HepG2 (cell line): ENCODE measurements at regions not wholly inside any gene's neighbourhood (a gene's known extent, or its start where the extent isn't known, plus 50 kb on each side); places are given as distances from the start of the nearest gene placed in this dataset.

Experiments
- CC2D1A ChIP-seq: sonication (generic); formaldehyde crosslinking; IDR thresholded peaks from 2 replicates; pipeline ENCODE4 v1.8.1; 2023; ENCODE audit warnings: mild to moderate bottlenecking, missing genetic modification reagents
- CEBPG ChIP-seq: IDR thresholded peaks from 2 replicates; pipeline ENCODE4 v1.6.1; 2016
- CENPX ChIP-seq: sonication (generic); formaldehyde crosslinking; IDR thresholded peaks from 2 replicates; pipeline ENCODE4 v1.9.0; 2021; ENCODE audit warnings: mild to moderate bottlenecking, missing genetic modification reagents, moderate library complexity
- ELF4 ChIP-seq: sonication (generic); formaldehyde crosslinking; IDR thresholded peaks from 2 replicates; pipeline ENCODE4 v1.5.0; 2020; ENCODE audit warnings: missing genetic modification reagents, mild to moderate bottlenecking, moderate library complexity, borderline replicate concordance
- FLYWCH1 ChIP-seq: sonication (generic); formaldehyde crosslinking; IDR thresholded peaks from 2 replicates; pipeline ENCODE4 v1.8.1; 2023; ENCODE audit warnings: mild to moderate bottlenecking, missing genetic modification reagents
- HMG20A ChIP-seq: IDR thresholded peaks from 2 replicates; pipeline ENCODE4 v1.6.1; 2016; ENCODE audit warnings: borderline replicate concordance
- KDM5B ChIP-seq: sonication (generic); formaldehyde crosslinking; IDR thresholded peaks from 2 replicates; pipeline ENCODE4 v1.4.0; 2020; ENCODE audit warnings: missing genetic modification reagents, mild to moderate bottlenecking, borderline replicate concordance
- NBN ChIP-seq: fragments of 450-650 bp; conservative IDR thresholded peaks from 2 replicates; pipeline ENCODE4 v1.6.1; 2017
- PHF8 ChIP-seq: sonication (generic); formaldehyde crosslinking; IDR thresholded peaks from 2 replicates; pipeline ENCODE4 v1.5.0; 2020; ENCODE audit warnings: missing genetic modification reagents
- SALL1 ChIP-seq: sonication (generic); formaldehyde crosslinking; IDR thresholded peaks from 2 replicates; pipeline ENCODE4 v1.8.0; 2022; ENCODE audit warnings: mild to moderate bottlenecking, missing genetic modification reagents
- SOX6 ChIP-seq, 2 experiments: fragments of 450-650 bp in 1 of 2; sonication (generic) in 1 of 2; formaldehyde crosslinking in 1 of 2; IDR thresholded peaks; 2 replicates each; pipeline versions ENCODE4 v1.4.0 to v1.6.1; 2017 to 2020; ENCODE audit warnings: antibody characterized with exemption in 1 of 2, mild to moderate bottlenecking in 1 of 2, missing genetic modification reagents in 1 of 2
- SRY ChIP-seq: sonication (generic); formaldehyde crosslinking; IDR thresholded peaks from 2 replicates; pipeline ENCODE4 v1.8.0; 2022; ENCODE audit warnings: mild to moderate bottlenecking, missing genetic modification reagents
- TRIM22 ChIP-seq: fragments of 450-650 bp; IDR thresholded peaks from 2 replicates; pipeline ENCODE4 v1.6.1; 2017
- ZBTB43 ChIP-seq: sonication (generic); formaldehyde crosslinking; conservative IDR thresholded peaks from 2 replicates; pipeline ENCODE4 v1.4.0; 2020; ENCODE audit warnings: missing genetic modification reagents
- ZFP36 ChIP-seq: fragments of 150-350 bp; IDR thresholded peaks from 2 replicates; pipeline ENCODE4 v1.6.1; 2018; ENCODE audit warnings: borderline replicate concordance, low read length, low read depth; ENCODE audit not compliant: partially characterized antibody
- TF ChIP-seq, protein P1 (sequence below): sonication (generic); formaldehyde crosslinking; IDR thresholded peaks from 2 replicates; pipeline ENCODE4 v1.9.0; 2022; ENCODE audit warnings: missing genetic modification reagents, mild to moderate bottlenecking, borderline replicate concordance
- TF ChIP-seq, protein P2 (sequence below): sonication (generic); formaldehyde crosslinking; IDR thresholded peaks from 2 replicates; pipeline ENCODE4 v1.5.0; 2020; ENCODE audit warnings: missing genetic modification reagents, mild to moderate bottlenecking, borderline replicate concordance
- TF ChIP-seq, protein P3 (sequence below): sonication (generic); formaldehyde crosslinking; IDR thresholded peaks from 2 replicates; pipeline ENCODE4 v1.4.0; 2020; ENCODE audit warnings: mild to moderate bottlenecking, missing genetic modification reagents
- TF ChIP-seq, protein P4 (sequence below): IDR thresholded peaks from 2 replicates; pipeline ENCODE4 v1.4.0; 2020; ENCODE audit warnings: mild to moderate bottlenecking, missing genetic modification reagents

GRCh38 chr10:8181496-8182157 is 127.1 kb downstream of the GATA3 start (continued):
- TF ChIP-seq, protein P1, sequence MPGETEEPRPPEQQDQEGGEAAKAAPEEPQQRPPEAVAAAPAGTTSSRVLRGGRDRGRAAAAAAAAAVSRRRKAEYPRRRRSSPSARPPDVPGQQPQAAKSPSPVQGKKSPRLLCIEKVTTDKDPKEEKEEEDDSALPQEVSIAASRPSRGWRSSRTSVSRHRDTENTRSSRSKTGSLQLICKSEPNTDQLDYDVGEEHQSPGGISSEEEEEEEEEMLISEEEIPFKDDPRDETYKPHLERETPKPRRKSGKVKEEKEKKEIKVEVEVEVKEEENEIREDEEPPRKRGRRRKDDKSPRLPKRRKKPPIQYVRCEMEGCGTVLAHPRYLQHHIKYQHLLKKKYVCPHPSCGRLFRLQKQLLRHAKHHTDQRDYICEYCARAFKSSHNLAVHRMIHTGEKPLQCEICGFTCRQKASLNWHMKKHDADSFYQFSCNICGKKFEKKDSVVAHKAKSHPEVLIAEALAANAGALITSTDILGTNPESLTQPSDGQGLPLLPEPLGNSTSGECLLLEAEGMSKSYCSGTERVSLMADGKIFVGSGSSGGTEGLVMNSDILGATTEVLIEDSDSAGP (CRISPR knock-in tag) = no peak
- TF ChIP-seq CC2D1A (CRISPR knock-in tag) (no peak), TRIM22 (no peak), SRY (CRISPR knock-in tag) (no peak), PHF8 (CRISPR knock-in tag) (no peak), CEBPG (peak; percentile 74), SOX6 (IDR thresholded peaks at IDR 0.05) (no peak), SOX6 (CRISPR knock-in tag; IDR thresholded peaks at IDR 0.05) (no peak), NBN (no peak), HMG20A (CRISPR knock-in tag) (no peak), ZFP36 (no peak), ELF4 (CRISPR knock-in tag) (no peak), SALL1 (peak; percentile 12; the same call in 1 of the 2 replicates), KDM5B (CRISPR knock-in tag) (no peak), ZBTB43 (CRISPR knock-in tag) (no peak), CENPX (CRISPR knock-in tag) (no peak), FLYWCH1 (CRISPR knock-in tag) (no peak)
- TF ChIP-seq, protein P2, sequence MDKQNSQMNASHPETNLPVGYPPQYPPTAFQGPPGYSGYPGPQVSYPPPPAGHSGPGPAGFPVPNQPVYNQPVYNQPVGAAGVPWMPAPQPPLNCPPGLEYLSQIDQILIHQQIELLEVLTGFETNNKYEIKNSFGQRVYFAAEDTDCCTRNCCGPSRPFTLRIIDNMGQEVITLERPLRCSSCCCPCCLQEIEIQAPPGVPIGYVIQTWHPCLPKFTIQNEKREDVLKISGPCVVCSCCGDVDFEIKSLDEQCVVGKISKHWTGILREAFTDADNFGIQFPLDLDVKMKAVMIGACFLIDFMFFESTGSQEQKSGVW (CRISPR knock-in tag) = no peak
- TF ChIP-seq, protein P3, sequence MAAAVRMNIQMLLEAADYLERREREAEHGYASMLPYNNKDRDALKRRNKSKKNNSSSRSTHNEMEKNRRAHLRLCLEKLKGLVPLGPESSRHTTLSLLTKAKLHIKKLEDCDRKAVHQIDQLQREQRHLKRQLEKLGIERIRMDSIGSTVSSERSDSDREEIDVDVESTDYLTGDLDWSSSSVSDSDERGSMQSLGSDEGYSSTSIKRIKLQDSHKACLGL (CRISPR knock-in tag) = no peak
- TF ChIP-seq, protein P4, sequence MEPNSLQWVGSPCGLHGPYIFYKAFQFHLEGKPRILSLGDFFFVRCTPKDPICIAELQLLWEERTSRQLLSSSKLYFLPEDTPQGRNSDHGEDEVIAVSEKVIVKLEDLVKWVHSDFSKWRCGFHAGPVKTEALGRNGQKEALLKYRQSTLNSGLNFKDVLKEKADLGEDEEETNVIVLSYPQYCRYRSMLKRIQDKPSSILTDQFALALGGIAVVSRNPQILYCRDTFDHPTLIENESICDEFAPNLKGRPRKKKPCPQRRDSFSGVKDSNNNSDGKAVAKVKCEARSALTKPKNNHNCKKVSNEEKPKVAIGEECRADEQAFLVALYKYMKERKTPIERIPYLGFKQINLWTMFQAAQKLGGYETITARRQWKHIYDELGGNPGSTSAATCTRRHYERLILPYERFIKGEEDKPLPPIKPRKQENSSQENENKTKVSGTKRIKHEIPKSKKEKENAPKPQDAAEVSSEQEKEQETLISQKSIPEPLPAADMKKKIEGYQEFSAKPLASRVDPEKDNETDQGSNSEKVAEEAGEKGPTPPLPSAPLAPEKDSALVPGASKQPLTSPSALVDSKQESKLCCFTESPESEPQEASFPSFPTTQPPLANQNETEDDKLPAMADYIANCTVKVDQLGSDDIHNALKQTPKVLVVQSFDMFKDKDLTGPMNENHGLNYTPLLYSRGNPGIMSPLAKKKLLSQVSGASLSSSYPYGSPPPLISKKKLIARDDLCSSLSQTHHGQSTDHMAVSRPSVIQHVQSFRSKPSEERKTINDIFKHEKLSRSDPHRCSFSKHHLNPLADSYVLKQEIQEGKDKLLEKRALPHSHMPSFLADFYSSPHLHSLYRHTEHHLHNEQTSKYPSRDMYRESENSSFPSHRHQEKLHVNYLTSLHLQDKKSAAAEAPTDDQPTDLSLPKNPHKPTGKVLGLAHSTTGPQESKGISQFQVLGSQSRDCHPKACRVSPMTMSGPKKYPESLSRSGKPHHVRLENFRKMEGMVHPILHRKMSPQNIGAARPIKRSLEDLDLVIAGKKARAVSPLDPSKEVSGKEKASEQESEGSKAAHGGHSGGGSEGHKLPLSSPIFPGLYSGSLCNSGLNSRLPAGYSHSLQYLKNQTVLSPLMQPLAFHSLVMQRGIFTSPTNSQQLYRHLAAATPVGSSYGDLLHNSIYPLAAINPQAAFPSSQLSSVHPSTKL = 0 out of 2 replicates have a peak, but pooled peaks have one; percentile 28
